Upper lobe of left lung (tissue), 4 donors: ENCODE measurements at regions not wholly inside any gene's neighbourhood (a gene's known extent, or its start where the extent isn't known, plus 50 kb on each side); places are given as distances from the start of the nearest gene placed in this dataset.

Experiments used
- CTCF ChIP-seq, 6 experiments: fragments of 450-650 bp in 4 of 6; fragments of 200-600 bp in 2 of 6; sonication (generic) in 2 of 6; IDR thresholded peaks; one replicate each; pipeline ENCODE4 v1.5.1; 2016 to 2019; ENCODE audit warnings: antibody characterized with exemption in 6 of 6
- POLR2A ChIP-seq, 4 donors: fragments of 450-650 bp; IDR thresholded peaks; one replicate each; pipeline ENCODE4 v1.5.1; 2016 to 2017; ENCODE audit warnings: antibody characterized with exemption in 4 of 4, mild to moderate bottlenecking in 2 of 4

- TF ChIP-seq CTCF (IDR thresholded peaks at IDR 0.05) (no peak), POLR2A (IDR thresholded peaks at IDR 0.05) (no peak)
Observed at GRCh38 chr3:150346266-150346665, 61.8 kb upstream of the TSC22D2 start.
